Fibroblast of skin of right biceps (primary cell): ENCODE measurements at regions not wholly inside any gene's neighbourhood (a gene's known extent, or its start where the extent isn't known, plus 50 kb on each side); places are given as distances from the start of the nearest gene placed in this dataset.
"Not testable (repeated sequence)": the region's sequence is repeated elsewhere in the genome, so short reads cannot be mapped to it uniquely, and the experiment has no call there.

Experiments
- DNase-seq: peaks from one replicate; pipeline ENCODE4 v3.0.0-alpha.2; 2013

GRCh38 chrX:152079768-152080167, 58.6 kb downstream of the MAGEA10 start:
- DNase-seq = no peak

- DNase-seq = no peak
Measured at GRCh38 chrX:152074163-152074562, 64.2 kb downstream of the MAGEA10 start.

DNA sequence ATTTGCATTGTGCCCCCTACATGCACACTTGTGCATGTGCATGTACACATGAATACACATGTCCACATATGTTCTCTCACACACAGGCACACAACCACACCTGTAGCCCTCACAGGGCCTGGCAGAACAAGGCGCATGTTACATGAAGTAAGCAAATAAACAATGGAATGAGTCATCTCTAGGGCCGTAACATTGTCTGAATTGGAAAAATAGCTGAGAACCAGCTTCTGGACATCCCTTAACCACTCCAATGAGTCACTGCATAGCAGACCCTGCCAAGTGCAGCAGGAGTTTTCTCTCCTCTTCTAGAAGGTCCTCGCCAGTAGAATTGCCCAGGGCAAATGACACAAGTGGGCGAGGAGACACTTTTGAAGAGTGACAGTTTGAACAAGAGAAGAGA, 66.1 kb downstream of the MAGEA10 start:
- peak; percentile 28 for DNase-seq

DNA sequence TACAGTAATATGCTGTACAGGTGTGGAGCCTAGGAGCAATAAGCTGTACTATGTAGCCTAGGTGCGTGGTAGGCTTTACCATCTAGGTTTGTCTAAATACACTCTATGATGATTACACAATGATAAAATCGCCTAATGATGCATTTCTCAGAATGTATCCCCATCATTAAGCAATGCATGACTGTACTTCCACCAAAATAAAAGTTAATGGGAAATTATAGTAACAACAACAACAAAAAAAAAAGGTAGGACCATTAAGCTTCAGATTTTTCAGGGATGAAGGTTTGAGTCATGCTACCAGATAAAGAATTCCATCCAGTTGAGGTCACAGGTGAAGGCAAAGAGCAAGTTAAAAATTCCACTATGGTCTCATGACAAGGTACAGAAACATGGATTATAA, 68.2 kb downstream of the MAGEA10 start:
- DNase-seq = no peak

- DNase-seq = no peak
Measured at GRCh38 chrX:152061557-152061956, 76.8 kb downstream of the MAGEA10 start.

- no peak for DNase-seq
Measured at GRCh38 chrX:152061083-152061482, 77.3 kb downstream of the MAGEA10 start.

GRCh38 chrX:152050623-152051022, 76.1 kb upstream of the GABRE start:
- DNase-seq = not testable (repeated sequence)

DNA sequence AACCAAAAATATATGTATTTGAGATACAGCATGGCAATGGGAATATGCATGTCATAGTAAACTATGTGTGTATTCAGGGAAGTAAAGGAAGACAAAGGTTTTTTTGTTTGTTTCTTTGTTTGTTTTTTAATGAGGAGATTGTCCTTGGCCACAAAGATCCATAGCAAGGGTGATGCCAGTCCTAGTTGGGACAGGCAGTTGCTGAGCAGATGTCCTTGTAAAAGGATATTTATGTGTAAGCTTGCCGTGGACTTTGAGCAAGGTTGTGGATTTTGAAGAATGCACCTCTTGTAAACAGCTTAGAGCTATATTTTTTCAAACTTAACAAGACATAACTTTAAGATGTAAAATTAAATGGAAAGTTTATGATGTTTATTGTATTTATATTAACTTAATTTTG, 69.9 kb upstream of the GABRE start:
- DNase-seq = no peak

- DNase-seq = no peak
Measured at GRCh38 chrX:152038804-152039203, 64.3 kb upstream of the GABRE start.

GRCh38 chrX:152037183-152037582, 62.7 kb upstream of the GABRE start:
- DNase-seq = no peak

DNA sequence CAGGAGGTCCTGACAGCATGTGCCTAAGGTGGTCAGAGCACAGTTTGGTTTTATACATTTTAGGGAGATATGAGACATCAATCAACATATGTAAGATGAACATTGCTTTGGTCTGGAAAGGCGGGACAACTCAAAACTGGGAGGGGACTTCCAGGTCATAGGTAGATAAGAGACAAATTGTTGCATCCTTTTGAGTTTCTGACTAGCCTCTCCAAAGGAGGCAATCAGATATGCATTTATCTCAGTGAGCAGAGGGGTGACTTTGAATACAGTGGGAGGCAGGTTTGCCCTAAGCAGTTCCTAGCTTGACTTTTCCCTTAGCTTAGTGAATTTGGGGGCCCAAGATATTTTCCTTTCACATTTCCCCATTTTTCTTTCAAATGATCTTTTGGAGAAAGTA, 56.9 kb upstream of the GABRE start:
- DNase-seq = not testable (repeated sequence)

- no peak for DNase-seq
Measured at GRCh38 chrX:152028579-152028978, 54.1 kb upstream of the GABRE start.

DNA sequence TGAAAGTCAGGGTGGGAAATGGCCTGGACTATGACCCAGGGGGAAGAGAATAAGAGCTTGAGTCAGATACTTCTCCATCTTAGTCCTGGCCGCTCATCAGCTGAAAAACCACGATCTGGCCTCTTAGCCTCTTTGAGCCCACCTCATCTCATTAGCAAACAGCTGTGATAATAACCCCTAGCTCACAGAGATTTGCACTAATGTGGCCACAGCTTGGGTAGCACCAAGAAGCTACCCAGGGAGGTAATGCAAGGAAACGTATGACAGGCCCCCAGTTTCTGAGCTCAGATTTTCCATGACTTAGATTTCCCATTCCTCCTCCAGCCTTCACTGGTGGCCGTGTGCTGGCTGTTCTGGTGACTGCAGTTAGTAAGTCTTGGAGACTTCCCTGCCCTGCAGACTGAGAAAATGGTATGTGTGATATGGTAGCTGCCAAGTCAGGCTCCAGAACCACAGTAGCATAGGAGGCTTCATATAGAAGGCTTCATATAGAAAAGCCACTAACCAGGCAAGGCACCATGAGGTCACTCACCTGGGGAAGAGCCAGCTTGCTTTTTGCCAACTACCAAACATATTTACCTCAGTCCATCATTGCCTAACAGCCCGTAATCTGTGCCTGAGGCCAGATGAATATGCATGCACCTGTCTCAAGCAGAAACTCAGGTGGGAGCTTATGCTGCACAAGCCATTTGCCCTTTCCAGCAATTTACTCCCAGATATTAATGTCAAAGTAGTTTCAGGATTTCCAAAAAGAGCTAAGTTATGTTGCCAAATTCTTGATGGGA, 51.4 kb upstream of the GABRE start:
- DNase-seq = no peak

DNA sequence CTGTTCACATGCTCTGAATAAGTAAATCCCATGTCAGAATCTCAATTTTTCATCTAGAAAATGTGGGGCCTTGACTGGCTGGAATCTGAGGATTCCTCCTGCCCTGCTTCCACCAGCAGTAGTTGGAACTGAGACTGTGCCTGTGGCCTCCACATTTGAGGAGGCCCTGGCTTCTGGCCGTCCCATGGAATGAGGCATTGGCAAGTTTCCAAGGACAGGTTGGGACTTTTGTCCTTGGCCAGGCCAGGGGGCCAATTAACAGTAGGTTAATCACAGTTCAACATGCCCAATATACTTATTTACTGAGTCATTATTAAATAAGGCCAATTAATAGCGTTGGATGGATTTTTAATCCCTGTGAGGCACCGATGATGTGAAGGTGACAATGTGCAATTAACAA, 50.2 kb upstream of the GABRE start:
- DNase-seq = no peak
